LHCN-M2 (cell line): ENCODE measurements at regions not wholly inside any gene's neighbourhood (a gene's known extent, or its start where the extent isn't known, plus 50 kb on each side); places are given as distances from the start of the nearest gene placed in this dataset.
"Not testable (repeated sequence)": the region's sequence is repeated elsewhere in the genome, so short reads cannot be mapped to it uniquely, and the experiment has no call there.

Experiments
- DNase-seq: peaks from one replicate; pipeline ENCODE4 v3.0.0-alpha.2; 2012; ENCODE audit warnings: low read depth

- DNase-seq: no peak
These were observed 599.4 kb upstream of the MDGA2 start for GRCh38 chr14:48274826-48275225.

GRCh38 chr14:48267926-48268325 lies 592.5 kb upstream of the MDGA2 start:
- not testable (repeated sequence) for DNase-seq

GRCh38 chr14:48266201-48266600 lies 590.8 kb upstream of the MDGA2 start:
- not testable (repeated sequence) for DNase-seq

- DNase-seq: no peak
These were observed 586.0 kb upstream of the MDGA2 start for GRCh38 chr14:48261436-48261835.

GRCh38 chr14:48260394-48261295 lies 585.2 kb upstream of the MDGA2 start:
- not testable (repeated sequence) for DNase-seq

- not testable (repeated sequence) for DNase-seq
These were observed 584.5 kb upstream of the MDGA2 start for GRCh38 chr14:48259876-48260275.

- DNase-seq: not testable (repeated sequence)
These were observed 583.8 kb upstream of the MDGA2 start for GRCh38 chr14:48259232-48259631.

GRCh38 chr14:48258703-48259102 lies 583.3 kb upstream of the MDGA2 start:
- not testable (repeated sequence) for DNase-seq

- no peak for DNase-seq
These were observed 577.6 kb upstream of the MDGA2 start for GRCh38 chr14:48253020-48253419.

- DNase-seq: no peak
These were observed 575.9 kb upstream of the MDGA2 start for GRCh38 chr14:48251290-48251689.

GRCh38 chr14:48250575-48250974 lies 575.2 kb upstream of the MDGA2 start:
- DNase-seq: no peak

- no peak for DNase-seq
These were observed 572.6 kb upstream of the MDGA2 start for GRCh38 chr14:48247977-48248376.

GRCh38 chr14:48243900-48244299 lies 568.5 kb upstream of the MDGA2 start:
- no peak for DNase-seq

GRCh38 chr14:48229091-48229490 lies 553.7 kb upstream of the MDGA2 start:
- no peak for DNase-seq

GRCh38 chr14:48193893-48194292 lies 518.5 kb upstream of the MDGA2 start:
- DNase-seq: no peak

GRCh38 chr14:48149624-48150023 lies 474.2 kb upstream of the MDGA2 start:
- DNase-seq: not testable (repeated sequence)

GRCh38 chr14:48140804-48141203 lies 465.4 kb upstream of the MDGA2 start:
- DNase-seq: no peak

- DNase-seq: no peak
These were observed 454.1 kb upstream of the MDGA2 start for GRCh38 chr14:48129472-48129871.

- no peak for DNase-seq
These were observed 452.3 kb upstream of the MDGA2 start for GRCh38 chr14:48127674-48128073.

GRCh38 chr14:48125654-48126053 lies 450.2 kb upstream of the MDGA2 start:
- DNase-seq: no peak

GRCh38 chr14:48113713-48114112 lies 438.3 kb upstream of the MDGA2 start:
- DNase-seq: no peak

GRCh38 chr14:48111151-48111550 lies 435.7 kb upstream of the MDGA2 start:
- no peak for DNase-seq

GRCh38 chr14:48107646-48108045 lies 432.2 kb upstream of the MDGA2 start:
- DNase-seq: no peak
